ENCODE measurements at regions not wholly inside any gene's neighbourhood (a gene's known extent, or its start where the extent isn't known, plus 50 kb on each side); places are given as distances from the start of the nearest gene placed in this dataset.

DNA sequence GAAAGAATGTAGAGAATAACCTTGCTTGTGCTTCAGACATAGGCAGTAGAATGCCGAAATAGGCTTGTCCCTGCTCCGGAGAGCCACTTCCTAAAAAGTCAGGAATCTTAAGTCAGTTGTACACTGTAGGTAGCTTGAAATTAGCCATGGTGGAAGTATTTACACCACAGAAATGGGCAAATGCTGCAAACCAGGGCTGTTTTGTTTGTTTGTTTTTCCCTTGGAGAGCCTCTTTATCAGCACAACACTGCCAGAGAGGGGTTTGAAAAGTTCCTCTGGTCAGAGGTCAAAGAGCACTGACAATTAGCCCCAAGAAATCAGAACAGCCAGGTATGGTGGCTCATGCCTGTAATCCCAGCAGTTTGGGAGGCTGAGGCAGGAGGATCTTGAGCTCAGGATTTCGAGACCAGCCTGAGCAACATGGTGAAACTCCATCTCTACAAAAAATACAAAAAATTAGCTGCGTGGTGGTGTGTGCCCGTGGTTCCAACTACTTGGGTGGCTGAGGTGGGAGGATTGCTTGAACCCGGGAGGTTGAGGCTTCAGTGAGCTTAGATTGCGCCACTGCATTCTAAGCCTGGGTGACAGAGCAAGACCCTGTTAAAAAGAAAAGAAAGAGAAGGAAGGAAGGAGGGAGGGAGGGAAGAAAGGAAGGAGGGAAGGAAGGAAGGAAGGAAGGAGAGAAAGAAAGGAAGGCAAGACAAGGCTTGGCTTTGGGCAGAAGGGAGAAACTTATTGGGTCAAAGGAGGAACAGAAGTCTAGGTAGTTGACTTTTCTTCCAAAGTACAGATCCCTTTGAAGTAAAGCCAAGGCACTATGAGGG lies 61.0 kb upstream of the ZMYND8 start:
- no peak for TF ChIP-seq EZH2 (IDR thresholded peaks at IDR 0.05; ENCODE audit: borderline replicate concordance, low read depth, low read length, severe bottlenecking)
- TF ChIP-seq, protein P1, sequence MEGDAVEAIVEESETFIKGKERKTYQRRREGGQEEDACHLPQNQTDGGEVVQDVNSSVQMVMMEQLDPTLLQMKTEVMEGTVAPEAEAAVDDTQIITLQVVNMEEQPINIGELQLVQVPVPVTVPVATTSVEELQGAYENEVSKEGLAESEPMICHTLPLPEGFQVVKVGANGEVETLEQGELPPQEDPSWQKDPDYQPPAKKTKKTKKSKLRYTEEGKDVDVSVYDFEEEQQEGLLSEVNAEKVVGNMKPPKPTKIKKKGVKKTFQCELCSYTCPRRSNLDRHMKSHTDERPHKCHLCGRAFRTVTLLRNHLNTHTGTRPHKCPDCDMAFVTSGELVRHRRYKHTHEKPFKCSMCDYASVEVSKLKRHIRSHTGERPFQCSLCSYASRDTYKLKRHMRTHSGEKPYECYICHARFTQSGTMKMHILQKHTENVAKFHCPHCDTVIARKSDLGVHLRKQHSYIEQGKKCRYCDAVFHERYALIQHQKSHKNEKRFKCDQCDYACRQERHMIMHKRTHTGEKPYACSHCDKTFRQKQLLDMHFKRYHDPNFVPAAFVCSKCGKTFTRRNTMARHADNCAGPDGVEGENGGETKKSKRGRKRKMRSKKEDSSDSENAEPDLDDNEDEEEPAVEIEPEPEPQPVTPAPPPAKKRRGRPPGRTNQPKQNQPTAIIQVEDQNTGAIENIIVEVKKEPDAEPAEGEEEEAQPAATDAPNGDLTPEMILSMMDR (IDR thresholded peaks at IDR 0.05; ENCODE audit: extremely low read depth in 1 of 2, insufficient read depth in 1 of 2, low read depth in 1 of 2, low read length in 2 of 2) = no peak
- TF ChIP-seq POLR2AphosphoS5 (IDR thresholded peaks at IDR 0.05; ENCODE audit: insufficient read depth, low read depth, low read length) = no peak
- no peak for TF ChIP-seq POLR2A (IDR thresholded peaks at IDR 0.05; ENCODE audit: low read depth, low read length)
- no peak for TF ChIP-seq MYC (IDR thresholded peaks at IDR 0.05; ENCODE audit: low read depth, low read length)
- no peak for TF ChIP-seq FOS (IDR thresholded peaks at IDR 0.05; ENCODE audit: borderline replicate concordance, insufficient read depth, low read length)
- no peak for TF ChIP-seq JUN (IDR thresholded peaks at IDR 0.05; ENCODE audit: borderline replicate concordance, insufficient read depth, insufficient read length, low read depth)
- TF ChIP-seq, protein P2, sequence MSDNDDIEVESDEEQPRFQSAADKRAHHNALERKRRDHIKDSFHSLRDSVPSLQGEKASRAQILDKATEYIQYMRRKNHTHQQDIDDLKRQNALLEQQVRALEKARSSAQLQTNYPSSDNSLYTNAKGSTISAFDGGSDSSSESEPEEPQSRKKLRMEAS (IDR thresholded peaks at IDR 0.05; ENCODE audit: insufficient read depth, insufficient read length) = no peak

Measured in endothelial cell of umbilical vein (primary cell).